ENCODE measurements at regions not wholly inside any gene's neighbourhood (a gene's known extent, or its start where the extent isn't known, plus 50 kb on each side); places are given as distances from the start of the nearest gene placed in this dataset.

- DNase-seq (ENCODE audit: low read depth, low spot score), result no peak
- in situ Hi-C loops (cut with HindIII; ENCODE audit: low pct_unique_long_range_greater_than_20kb, low sequenced_read_pairs), result no loop called here
Measured at GRCh38 chr20:23283096-23283850, 67.3 kb upstream of the NXT1 start.

GRCh38 chr20:23282546-23282945 is 68.0 kb upstream of the NXT1 start:
- in situ Hi-C loops (cut with HindIII; ENCODE audit: low pct_unique_long_range_greater_than_20kb, low sequenced_read_pairs), result no loop called here
- DNase-seq (ENCODE audit: low read depth, low spot score), result no peak

DNA sequence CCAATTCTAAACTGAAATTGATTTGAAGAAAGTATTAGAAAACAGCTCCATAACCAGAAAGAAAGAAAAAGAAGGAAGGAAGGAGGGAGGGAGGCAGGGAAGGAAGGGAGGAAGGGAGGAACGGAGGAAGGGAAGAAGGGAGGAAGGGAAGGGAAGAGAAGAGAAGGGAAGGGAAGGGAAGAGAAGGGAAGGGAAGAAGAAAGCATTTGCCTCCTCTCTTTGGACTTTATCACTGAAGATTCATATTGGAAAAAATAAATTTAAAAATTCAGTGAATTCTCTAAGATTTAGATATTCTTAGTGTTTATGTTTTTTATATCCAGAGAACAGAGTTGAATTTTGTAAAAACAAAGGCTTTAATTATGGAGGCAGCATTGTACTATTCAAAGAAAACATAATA is 68.5 kb upstream of the NXT1 start:
- in situ Hi-C loops (cut with HindIII; ENCODE audit: low pct_unique_long_range_greater_than_20kb, low sequenced_read_pairs), result no loop called here
- no peak for DNase-seq (ENCODE audit: low read depth, low spot score)

- no peak for DNase-seq (ENCODE audit: low read depth, low spot score)
- in situ Hi-C loops (cut with HindIII; ENCODE audit: low pct_unique_long_range_greater_than_20kb, low sequenced_read_pairs), result no loop called here
Measured at GRCh38 chr20:23279836-23280235, 70.8 kb upstream of the NXT1 start.

DNA sequence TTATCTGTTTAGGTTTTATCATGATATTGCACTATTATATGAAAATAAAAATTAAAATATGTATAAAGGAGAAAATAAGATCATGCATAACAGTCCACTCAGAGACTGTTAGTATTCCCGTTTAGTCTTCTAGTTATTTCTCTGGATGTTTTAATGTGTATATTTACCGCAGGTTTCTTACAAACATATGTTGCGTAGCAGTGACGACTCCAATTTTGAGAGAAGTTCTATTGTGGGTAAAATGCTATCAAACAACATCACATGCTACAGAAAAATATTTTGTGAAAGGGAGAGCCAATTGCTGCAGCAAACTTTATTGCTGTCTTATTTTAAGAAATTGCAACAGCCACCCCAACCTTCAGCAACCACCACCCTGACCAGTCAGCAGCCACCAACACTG is 72.4 kb upstream of the NXT1 start:
- no peak for DNase-seq (ENCODE audit: low read depth, low spot score)
- in situ Hi-C loops (cut with HindIII; ENCODE audit: low pct_unique_long_range_greater_than_20kb, low sequenced_read_pairs), result no loop called here

DNA sequence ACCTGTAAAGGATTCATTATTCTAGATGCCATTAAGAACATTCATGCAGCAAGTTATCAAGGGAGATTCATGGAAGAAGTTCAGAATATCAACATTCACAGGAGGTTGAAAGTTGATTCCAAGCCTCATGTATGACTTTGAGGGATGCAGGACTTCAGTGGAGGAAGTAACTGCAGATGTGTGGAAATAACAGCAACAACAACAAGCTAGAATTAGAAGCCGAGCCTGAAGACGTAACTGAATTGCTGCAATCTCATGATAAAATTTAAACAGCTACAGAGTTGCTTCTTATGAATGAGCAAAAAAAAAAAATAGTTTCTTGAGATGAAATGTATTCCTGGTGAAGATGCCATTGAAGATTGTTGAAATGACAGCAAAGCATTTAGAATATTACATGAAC is 73.3 kb upstream of the NXT1 start:
- in situ Hi-C loops (cut with HindIII; ENCODE audit: low pct_unique_long_range_greater_than_20kb, low sequenced_read_pairs), result no loop called here
- no peak for DNase-seq (ENCODE audit: low read depth, low spot score)

- DNase-seq (ENCODE audit: low read depth, low spot score), result no peak
- in situ Hi-C loops (cut with HindIII; ENCODE audit: low pct_unique_long_range_greater_than_20kb, low sequenced_read_pairs), result no loop called here
Measured at GRCh38 chr20:23273776-23274175, 76.8 kb upstream of the NXT1 start.

GRCh38 chr20:23272176-23273029 is 78.2 kb upstream of the NXT1 start:
- DNase-seq (ENCODE audit: low read depth, low spot score), result no peak
- in situ Hi-C loops (cut with HindIII; ENCODE audit: low pct_unique_long_range_greater_than_20kb, low sequenced_read_pairs), result no loop called here

GRCh38 chr20:23270382-23270911 is 80.1 kb upstream of the NXT1 start:
- in situ Hi-C loops (cut with HindIII; ENCODE audit: low pct_unique_long_range_greater_than_20kb, low sequenced_read_pairs), result no loop called here
- DNase-seq (ENCODE audit: low read depth, low spot score), result no peak

DNA sequence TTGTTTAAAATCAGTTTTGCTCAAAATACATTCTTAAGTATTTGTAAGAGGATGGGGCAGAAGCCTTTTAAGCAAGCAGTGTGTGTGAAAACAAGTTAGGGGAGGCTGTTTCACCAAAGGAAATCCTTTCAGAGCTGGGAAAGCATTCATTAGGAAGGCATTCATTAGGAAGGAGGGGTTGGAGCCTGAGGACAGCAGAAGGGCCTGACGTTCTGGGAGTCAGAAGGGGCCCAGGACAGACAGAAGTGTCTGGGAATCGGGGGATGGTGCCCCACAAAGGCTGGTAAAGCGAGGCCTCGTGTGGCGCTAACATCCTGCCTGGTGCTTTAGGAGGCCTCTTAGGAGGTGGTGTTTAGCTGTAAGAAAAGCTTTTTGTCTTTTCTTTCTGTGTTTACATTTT is 80.6 kb upstream of the NXT1 start:
- no peak for DNase-seq (ENCODE audit: low read depth, low spot score)
- in situ Hi-C loops (cut with HindIII; ENCODE audit: low pct_unique_long_range_greater_than_20kb, low sequenced_read_pairs), result no loop called here

DNA sequence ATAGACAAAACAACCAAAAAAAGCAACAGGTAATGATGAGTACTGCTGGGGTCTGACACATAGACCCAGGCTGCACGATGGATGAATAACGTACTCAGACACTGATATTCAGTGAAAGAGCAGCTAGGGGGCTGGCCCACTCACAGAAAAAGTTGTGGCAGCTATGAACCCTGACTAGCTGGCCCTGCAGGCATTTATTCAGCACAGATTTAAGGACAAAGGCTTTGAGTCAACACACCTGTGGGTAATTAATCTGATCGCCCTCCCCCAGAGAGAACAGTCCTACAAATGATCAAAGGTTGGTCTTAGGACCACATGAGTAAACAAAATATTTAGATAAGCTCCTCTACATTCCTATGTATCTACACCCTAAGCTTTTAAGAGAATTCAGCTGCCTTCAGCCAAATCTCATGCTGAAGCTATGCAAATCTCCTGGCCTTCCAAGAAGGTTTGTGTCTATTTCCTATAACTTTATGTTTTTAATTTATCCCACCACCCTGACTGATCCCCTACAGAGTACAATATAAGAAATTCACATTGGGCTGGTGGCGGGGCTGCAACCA is 81.7 kb upstream of the NXT1 start:
- in situ Hi-C loops (cut with HindIII; ENCODE audit: low pct_unique_long_range_greater_than_20kb, low sequenced_read_pairs), result no loop called here
- DNase-seq (ENCODE audit: low read depth, low spot score), result no peak

- DNase-seq (ENCODE audit: low read depth, low spot score), result no peak
- in situ Hi-C loops (cut with HindIII; ENCODE audit: low pct_unique_long_range_greater_than_20kb, low sequenced_read_pairs), result no loop called here
Measured at GRCh38 chr20:23267909-23268308, 82.7 kb upstream of the NXT1 start.

DNA sequence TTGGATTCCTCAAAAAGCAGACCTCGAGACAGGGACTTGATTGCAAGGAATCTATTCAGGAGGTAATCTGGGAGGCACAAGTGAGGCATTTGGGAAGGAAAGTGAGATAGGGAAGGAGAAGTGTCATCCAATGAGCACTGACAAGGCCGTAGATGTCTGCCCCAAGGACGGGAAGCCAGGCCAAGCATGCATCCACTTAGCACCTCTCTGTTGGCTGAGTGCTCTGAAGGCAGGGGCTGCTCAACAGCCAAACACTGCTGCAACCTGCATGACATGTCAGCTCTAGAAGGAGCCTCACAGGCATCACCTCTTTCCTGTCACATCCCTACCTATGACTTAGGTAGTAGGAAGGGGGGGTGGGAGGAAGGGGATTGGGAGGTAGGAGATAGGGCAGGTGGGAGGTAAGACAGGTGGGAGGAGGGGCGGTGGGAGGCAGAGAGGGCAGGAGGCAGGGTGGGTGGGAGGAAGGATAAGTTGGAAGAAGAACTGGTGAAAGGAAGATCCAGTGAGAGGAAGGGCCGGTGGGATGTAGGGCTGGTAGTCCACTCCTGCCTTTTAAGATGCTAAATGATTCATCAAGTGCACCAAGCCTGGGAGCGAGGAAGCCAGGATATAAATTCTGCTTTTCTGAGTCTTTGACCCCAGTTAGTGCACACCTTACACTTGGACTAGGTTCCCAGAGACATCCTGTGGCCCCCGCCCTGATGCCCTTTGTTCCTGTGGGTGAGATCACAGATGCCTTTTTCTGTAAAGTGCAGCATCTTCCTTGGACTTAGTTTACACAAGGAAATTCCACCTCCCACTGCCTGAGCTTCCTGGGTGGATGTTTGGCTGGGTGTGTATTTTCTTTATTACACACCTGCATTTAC is 83.8 kb upstream of the NXT1 start:
- in situ Hi-C loops (cut with HindIII; ENCODE audit: low pct_unique_long_range_greater_than_20kb, low sequenced_read_pairs), result no loop called here
- no peak for DNase-seq (ENCODE audit: low read depth, low spot score)

- DNase-seq (ENCODE audit: low read depth, low spot score), result no peak
- in situ Hi-C loops (cut with HindIII; ENCODE audit: low pct_unique_long_range_greater_than_20kb, low sequenced_read_pairs), result no loop called here
Measured at GRCh38 chr20:23265226-23265625, 85.4 kb upstream of the NXT1 start.

DNA sequence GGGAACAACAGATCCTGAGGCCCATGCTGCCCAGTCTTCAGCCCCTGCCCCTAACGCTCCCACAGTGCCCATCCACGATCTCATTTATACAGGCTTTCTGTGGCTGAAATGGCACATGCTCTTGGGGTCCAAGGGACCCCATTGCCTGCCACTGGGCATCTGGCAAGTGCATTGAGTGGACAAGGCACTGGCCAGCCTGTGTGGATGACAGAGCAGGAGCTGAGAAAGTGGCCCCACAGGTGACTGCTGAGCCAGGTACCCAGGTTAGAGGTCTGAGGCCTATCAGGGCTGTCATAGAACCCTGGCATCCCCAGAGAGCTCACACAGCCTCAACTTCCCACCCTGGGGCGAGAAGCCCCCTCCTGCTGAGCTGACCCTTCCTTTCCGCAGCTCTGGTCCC is 86.0 kb upstream of the NXT1 start:
- no peak for DNase-seq (ENCODE audit: low read depth, low spot score)
- in situ Hi-C loops (cut with HindIII; ENCODE audit: low pct_unique_long_range_greater_than_20kb, low sequenced_read_pairs), result no loop called here

GRCh38 chr20:23260181-23260840 is 90.3 kb upstream of the NXT1 start:
- in situ Hi-C loops (cut with HindIII; ENCODE audit: low pct_unique_long_range_greater_than_20kb, low sequenced_read_pairs), result no loop called here
- no peak for DNase-seq (ENCODE audit: low read depth, low spot score)

DNA sequence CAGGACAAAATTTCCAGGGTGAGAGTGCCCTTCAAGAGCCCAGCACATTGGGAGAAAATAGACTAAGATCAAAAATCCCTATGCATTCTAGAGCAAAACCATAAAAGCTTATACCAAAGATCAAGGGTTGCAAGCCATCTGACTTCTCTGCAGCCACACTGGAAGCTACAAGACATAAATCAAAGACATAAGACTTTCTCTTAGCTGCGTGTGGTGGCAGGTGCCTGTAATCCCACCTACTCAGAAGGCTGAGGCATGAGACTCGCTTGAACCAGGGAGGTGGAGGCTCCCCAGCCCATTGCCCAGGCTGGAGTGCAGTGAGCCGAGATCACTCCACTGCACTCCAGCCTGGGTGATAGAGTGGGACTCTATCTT is 91.9 kb upstream of the NXT1 start:
- in situ Hi-C loops (cut with HindIII; ENCODE audit: low pct_unique_long_range_greater_than_20kb, low sequenced_read_pairs), result no loop called here
- no peak for DNase-seq (ENCODE audit: low read depth, low spot score)
